Lower leg skin (tissue), 3 donors: ENCODE measurements at regions not wholly inside any gene's neighbourhood (a gene's known extent, or its start where the extent isn't known, plus 50 kb on each side); places are given as distances from the start of the nearest gene placed in this dataset.

Experiments used
- POLR2A ChIP-seq, 2 donors: fragments of 450-650 bp; IDR thresholded peaks; one replicate each; pipeline ENCODE4 v1.6.1; 2016 to 2017; ENCODE audit warnings: antibody characterized with exemption in 2 of 2, mild to moderate bottlenecking in 1 of 2, moderate library complexity in 1 of 2
- TF ChIP-seq, protein P1 (sequence below), 3 donors: fragments of 450-650 bp; IDR thresholded peaks; one replicate each; pipeline ENCODE4 v1.5.1; 2016; ENCODE audit warnings: antibody characterized with exemption in 3 of 3, mild to moderate bottlenecking in 3 of 3, moderate library complexity in 2 of 3

DNA sequence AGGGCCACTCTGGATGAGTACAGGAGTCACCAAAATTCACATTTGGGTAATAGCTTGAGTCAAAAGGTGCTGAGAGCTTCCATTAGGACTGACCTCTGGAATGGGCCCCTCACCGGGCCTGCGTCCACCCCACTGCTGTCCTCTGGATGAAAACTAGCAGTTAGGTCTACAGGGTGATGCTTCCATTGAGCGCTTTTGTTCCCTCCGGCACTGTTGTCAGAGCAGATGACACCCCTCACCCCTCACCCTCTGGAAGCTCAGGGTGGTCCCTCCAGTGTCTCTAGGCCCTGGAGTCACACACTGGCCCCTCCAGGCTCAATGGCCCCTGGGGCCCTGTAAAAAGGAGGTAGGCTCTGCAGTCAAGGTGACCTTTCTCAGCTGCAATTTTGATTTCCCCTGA, 187.8 kb upstream of the GPR12 start:
- TF ChIP-seq, protein P1, sequence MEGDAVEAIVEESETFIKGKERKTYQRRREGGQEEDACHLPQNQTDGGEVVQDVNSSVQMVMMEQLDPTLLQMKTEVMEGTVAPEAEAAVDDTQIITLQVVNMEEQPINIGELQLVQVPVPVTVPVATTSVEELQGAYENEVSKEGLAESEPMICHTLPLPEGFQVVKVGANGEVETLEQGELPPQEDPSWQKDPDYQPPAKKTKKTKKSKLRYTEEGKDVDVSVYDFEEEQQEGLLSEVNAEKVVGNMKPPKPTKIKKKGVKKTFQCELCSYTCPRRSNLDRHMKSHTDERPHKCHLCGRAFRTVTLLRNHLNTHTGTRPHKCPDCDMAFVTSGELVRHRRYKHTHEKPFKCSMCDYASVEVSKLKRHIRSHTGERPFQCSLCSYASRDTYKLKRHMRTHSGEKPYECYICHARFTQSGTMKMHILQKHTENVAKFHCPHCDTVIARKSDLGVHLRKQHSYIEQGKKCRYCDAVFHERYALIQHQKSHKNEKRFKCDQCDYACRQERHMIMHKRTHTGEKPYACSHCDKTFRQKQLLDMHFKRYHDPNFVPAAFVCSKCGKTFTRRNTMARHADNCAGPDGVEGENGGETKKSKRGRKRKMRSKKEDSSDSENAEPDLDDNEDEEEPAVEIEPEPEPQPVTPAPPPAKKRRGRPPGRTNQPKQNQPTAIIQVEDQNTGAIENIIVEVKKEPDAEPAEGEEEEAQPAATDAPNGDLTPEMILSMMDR (IDR thresholded peaks at IDR 0.05): no peak
- no peak for TF ChIP-seq POLR2A (IDR thresholded peaks at IDR 0.05)
